BJ (cell line): ENCODE measurements at regions not wholly inside any gene's neighbourhood (a gene's known extent, or its start where the extent isn't known, plus 50 kb on each side); places are given as distances from the start of the nearest gene placed in this dataset.

Experiments used
- CTCF ChIA-PET: fragments of 350-600 bp; formaldehyde crosslinking; extraction: SDS; loops from one replicate; lab custom pipeline; 2021; ENCODE audit warnings: antibody characterized with exemption, inconsistent platforms; lab: Yijun Ruan, JAX
- POLR2A ChIA-PET: fragments of 300-600 bp; sonication (Branson Sonifier 250); formaldehyde crosslinking; extraction: SDS; loops from one replicate; lab custom pipeline; 2021; ENCODE audit warnings: antibody characterized with exemption; lab: Charles Lee
- DNase-seq: peaks from one replicate; pipeline ENCODE4 v3.0.0-alpha.2; 2011; ENCODE audit warnings: low read depth
- H3K27me3 ChIP-seq: 2 replicates; pipeline ENCODE4 v1.6.0; 2011; ENCODE audit warnings: low read length; ENCODE audit not compliant: control insufficient read depth, insufficient read depth
- H3K36me3 ChIP-seq: 2 replicates; pipeline ENCODE4 v1.5.1; 2011; ENCODE audit warnings: low read length; ENCODE audit not compliant: control insufficient read depth, insufficient read depth
- H3K4me3 ChIP-seq: 2 replicates; pipeline ENCODE4 v1.5.1; 2011; ENCODE audit warnings: low read depth, mild to moderate bottlenecking, control low read depth, low read length
- TF ChIP-seq, protein P1 (sequence below): IDR thresholded peaks from 2 replicates; pipeline ENCODE4 v1.5.1; 2011; ENCODE audit warnings: low read depth, mild to moderate bottlenecking, control low read depth, inconsistent platforms, low read length, moderate library complexity; ENCODE audit not compliant: insufficient read depth

DNA sequence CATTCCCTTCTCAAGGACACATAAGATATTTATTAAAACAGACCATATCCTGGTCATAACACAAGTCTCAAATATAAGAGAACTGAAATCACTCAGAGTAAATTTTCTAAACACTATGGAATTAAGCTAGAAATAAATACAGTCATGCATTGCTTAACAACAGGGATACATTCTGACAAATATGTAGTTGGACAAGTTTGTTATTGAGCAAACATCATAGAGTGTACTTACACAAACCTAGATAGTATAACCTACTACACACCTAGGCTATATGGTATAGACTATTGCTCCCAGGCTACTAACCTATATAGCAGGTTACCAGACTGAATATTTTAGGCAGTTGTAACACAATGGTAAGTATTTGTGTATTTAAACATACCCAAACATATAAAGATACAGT is 104.0 kb downstream of the MIS18A start:
- H3K4me3 ChIP-seq: no peak overlapping the region
- CTCF ChIA-PET: interaction anchor here (1.3 to 1.6 kb wide), 4 partner anchors 8 to 83 kb away, joined by 3 to 4 read pairs (median 3); no protein-coding TSS in a partner anchor
- H3K27me3 ChIP-seq: no peaks in the 10 kb centered on the region; the same call in 1 of the 2 replicates
- TF ChIP-seq, protein P1, sequence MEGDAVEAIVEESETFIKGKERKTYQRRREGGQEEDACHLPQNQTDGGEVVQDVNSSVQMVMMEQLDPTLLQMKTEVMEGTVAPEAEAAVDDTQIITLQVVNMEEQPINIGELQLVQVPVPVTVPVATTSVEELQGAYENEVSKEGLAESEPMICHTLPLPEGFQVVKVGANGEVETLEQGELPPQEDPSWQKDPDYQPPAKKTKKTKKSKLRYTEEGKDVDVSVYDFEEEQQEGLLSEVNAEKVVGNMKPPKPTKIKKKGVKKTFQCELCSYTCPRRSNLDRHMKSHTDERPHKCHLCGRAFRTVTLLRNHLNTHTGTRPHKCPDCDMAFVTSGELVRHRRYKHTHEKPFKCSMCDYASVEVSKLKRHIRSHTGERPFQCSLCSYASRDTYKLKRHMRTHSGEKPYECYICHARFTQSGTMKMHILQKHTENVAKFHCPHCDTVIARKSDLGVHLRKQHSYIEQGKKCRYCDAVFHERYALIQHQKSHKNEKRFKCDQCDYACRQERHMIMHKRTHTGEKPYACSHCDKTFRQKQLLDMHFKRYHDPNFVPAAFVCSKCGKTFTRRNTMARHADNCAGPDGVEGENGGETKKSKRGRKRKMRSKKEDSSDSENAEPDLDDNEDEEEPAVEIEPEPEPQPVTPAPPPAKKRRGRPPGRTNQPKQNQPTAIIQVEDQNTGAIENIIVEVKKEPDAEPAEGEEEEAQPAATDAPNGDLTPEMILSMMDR: no peak
- H3K36me3 ChIP-seq: no peaks in the 10 kb centered on the region
- POLR2A ChIA-PET: no interaction called here
- no peak for DNase-seq

DNA sequence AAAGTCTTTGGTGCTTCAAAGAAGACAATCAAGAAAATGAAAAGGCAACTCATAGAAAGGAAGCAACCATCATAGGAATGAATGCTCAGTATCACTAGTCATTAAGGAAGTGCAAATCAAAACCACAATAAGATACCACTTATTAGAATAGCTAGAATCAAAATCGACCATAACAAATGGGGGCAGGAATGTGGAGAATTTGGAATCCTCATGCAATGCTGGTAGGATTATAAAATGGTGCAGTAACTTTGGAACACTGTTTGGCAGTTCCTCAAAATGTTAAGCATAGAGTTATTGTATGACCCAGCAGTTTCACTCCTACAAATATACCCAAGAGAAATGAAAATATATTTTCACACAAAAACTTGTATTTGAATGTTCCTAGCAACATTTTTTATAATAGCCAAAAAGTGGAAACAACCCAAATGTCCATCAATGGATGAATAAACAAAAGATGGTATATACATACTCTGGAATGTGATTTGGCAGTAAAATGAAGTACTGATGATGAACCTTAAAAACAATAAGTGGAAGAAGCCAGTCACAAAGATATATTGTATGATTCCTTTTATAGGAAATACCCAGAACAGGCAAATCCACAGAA is 105.6 kb downstream of the MIS18A start:
- Histone ChIP-seq H3K27me3 (no peaks in the 10 kb centered on the region; the same call in 1 of the 2 replicates), H3K4me3 (no peak overlapping the region), H3K36me3 (no peaks in the 10 kb centered on the region)
- DNase-seq: no peak
- ChIA-PET CTCF (interaction anchor here (1.4 kb wide), 1 partner anchor 13 kb away, joined by 3 read pairs; no protein-coding TSS in a partner anchor), POLR2A (no interaction called here)
- TF ChIP-seq, protein P1: no peak

DNA sequence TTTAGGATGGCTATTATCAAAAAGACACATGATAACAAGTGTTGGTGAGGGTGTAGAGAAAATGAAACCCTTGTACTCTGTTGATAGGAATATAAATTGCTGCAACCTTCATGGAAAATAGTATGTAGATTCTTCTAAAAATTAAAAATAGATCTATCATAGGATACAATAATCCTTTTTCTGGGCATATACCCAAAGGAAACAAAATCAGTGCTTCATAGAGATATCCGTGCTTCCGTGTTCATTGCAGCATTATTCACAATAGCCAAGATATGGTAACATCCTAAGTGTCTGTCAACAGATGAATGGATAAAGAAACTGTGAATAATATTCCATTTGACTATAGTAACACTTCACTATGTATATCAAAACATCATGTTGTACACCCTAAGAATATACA is 106.7 kb downstream of the MIS18A start:
- TF ChIP-seq, protein P1: no peak
- DNase-seq: no peak
- ChIA-PET CTCF (no interaction called here), POLR2A (no interaction called here)
- H3K27me3 ChIP-seq: no peaks in the 10 kb centered on the region
- no peak overlapping the region for H3K4me3 ChIP-seq
- no peaks in the 10 kb centered on the region for H3K36me3 ChIP-seq

DNA sequence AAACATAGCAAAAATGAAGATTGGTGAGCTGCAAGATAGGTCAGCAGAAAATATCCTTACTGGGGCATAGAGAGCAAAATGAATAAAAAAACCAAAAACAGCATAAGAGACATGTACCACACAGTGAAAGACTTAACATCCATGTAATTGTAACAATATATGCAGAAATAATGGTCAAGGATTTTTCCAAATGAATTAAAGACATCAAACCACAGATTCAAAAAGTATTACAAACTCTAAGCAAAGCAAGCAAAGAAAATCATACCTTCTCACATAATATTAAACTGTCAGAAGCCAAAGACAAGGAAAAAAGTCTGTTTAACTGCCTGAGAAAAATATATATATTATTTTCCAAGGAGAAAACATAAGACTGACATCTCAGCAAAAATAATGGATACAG is 111.3 kb downstream of the MIS18A start:
- ChIA-PET CTCF (no interaction called here), POLR2A (no interaction called here)
- H3K36me3 ChIP-seq: no peaks in the 10 kb centered on the region
- no peak overlapping the region for H3K4me3 ChIP-seq
- TF ChIP-seq, protein P1: no peak
- DNase-seq: no peak
- H3K27me3 ChIP-seq: no peaks in the 10 kb centered on the region

DNA sequence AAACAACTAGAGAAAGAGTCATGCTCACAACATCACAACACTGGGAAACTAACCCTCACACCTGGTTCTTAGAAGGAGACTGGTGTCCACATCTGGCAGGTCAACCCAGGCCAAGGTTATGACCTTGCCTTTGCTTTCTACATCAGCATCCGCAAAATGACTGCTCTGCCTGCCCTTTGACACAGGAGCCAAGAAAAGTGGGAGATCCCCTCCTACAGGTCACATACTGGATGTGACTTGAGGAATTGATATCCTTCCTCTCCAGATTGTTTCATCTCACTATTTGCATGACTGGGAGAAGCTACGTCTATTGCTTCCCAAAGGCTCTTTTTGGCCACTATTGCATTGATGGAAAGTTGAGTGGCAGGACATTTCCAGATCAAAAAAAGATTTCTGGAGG is 115.5 kb downstream of the MIS18A start:
- Histone ChIP-seq H3K36me3 (no peaks in the 10 kb centered on the region), H3K27me3 (no peaks in the 10 kb centered on the region), H3K4me3 (no peak overlapping the region)
- ChIA-PET POLR2A (no interaction called here), CTCF (interaction anchor here (1.0 kb wide), 1 partner anchor 13 kb away, joined by 3 read pairs; no protein-coding TSS in a partner anchor)
- DNase-seq: no peak
- TF ChIP-seq, protein P1: no peak
